Progenitor cell of endocrine pancreas (in vitro differentiated cells): ENCODE measurements at regions not wholly inside any gene's neighbourhood (a gene's known extent, or its start where the extent isn't known, plus 50 kb on each side); places are given as distances from the start of the nearest gene placed in this dataset.
A peak's percentile ranks its signal among the peaks of the same experiment; 100 is the strongest.

Source experiments
- DNase-seq: peaks from one replicate; pipeline ENCODE4 v3.0.0; 2021; ENCODE audit warnings: low spot score; ENCODE audit not compliant: unreplicated experiment
- H3K27ac Mint-ChIP-seq: 2 replicates; pipeline ENCODE4 v1.8.0; 2021; ENCODE audit warnings: mild to moderate bottlenecking, moderate library complexity, mixed read lengths
- H3K27me3 Mint-ChIP-seq: 2 replicates; pipeline ENCODE4 v1.8.0; 2021; ENCODE audit warnings: mixed read lengths
- H3K36me3 Mint-ChIP-seq: 2 replicates; pipeline ENCODE4 v1.8.0; 2022; ENCODE audit warnings: mixed read lengths; ENCODE audit not compliant: insufficient read depth
- H3K4me1 Mint-ChIP-seq: 2 replicates; pipeline ENCODE4 v1.8.0; 2021; ENCODE audit warnings: low read depth, mixed read lengths
- H3K4me3 Mint-ChIP-seq: 2 replicates; pipeline ENCODE4 v1.8.0; 2021; ENCODE audit warnings: low read depth, mild to moderate bottlenecking, moderate library complexity, mixed read lengths
- H3K9me3 Mint-ChIP-seq: 2 replicates; pipeline ENCODE4 v1.8.0; 2021; ENCODE audit warnings: low read depth, mixed read lengths
- TF ChIP-seq, protein P1 (sequence below): fragments of 200-600 bp; sonication (generic); IDR thresholded peaks from one replicate; pipeline ENCODE4 v1.5.0; 2021; ENCODE audit warnings: antibody characterized with exemption, mild to moderate bottlenecking; ENCODE audit not compliant: unreplicated experiment

DNA sequence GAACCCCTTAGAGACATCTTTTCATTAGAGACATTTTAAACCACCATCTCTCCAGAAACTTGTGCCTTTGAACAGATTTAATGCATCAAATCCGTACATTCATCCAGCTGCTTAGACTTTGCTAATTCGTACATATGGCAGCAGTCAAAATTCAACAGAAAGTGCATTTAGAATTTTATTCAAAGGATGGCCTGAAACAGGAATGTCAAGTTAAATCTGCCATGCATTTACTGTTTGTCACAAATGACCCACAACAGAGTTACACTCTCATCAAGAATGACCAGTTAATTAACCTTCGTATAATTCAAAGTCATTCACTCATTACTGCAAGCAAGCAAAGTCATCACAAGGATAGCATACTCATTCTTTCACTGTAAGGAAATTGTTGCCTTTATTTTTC, 284.3 kb downstream of the SLC7A11 start:
- Mint-ChIP-seq H3K9me3 (peaks cover 4% of the 10 kb centered on the region), H3K4me1 (peaks cover 15% of the 10 kb centered on the region), H3K4me3 (no peak overlapping the region), H3K36me3 (no peaks in the 10 kb centered on the region), H3K27me3 (no peaks in the 10 kb centered on the region), H3K27ac (no peak overlapping the region)
- TF ChIP-seq, protein P1, sequence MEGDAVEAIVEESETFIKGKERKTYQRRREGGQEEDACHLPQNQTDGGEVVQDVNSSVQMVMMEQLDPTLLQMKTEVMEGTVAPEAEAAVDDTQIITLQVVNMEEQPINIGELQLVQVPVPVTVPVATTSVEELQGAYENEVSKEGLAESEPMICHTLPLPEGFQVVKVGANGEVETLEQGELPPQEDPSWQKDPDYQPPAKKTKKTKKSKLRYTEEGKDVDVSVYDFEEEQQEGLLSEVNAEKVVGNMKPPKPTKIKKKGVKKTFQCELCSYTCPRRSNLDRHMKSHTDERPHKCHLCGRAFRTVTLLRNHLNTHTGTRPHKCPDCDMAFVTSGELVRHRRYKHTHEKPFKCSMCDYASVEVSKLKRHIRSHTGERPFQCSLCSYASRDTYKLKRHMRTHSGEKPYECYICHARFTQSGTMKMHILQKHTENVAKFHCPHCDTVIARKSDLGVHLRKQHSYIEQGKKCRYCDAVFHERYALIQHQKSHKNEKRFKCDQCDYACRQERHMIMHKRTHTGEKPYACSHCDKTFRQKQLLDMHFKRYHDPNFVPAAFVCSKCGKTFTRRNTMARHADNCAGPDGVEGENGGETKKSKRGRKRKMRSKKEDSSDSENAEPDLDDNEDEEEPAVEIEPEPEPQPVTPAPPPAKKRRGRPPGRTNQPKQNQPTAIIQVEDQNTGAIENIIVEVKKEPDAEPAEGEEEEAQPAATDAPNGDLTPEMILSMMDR: no peak
- DNase-seq: no peak

DNA sequence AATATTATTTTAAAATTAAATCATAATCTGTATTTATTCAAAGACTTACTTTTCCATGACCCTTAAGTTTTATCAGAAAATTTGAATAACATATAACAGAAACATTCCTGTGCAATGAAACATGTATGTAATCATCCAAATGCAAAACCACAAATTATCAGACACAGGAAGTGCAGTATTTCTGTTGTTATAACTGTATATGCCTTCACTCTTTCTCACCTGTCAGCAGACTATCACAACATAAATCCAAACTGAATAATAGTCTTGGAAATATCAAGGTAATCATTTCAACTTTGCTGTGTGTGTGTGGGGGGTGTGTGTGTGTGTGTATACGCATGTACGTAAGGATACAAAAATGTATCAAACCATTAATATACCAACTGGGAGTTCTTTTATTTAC, 285.9 kb downstream of the SLC7A11 start:
- H3K27ac Mint-ChIP-seq: no peak overlapping the region
- no peak for DNase-seq
- H3K9me3 Mint-ChIP-seq: peaks cover 4% of the 10 kb centered on the region
- no peaks in the 10 kb centered on the region for H3K36me3 Mint-ChIP-seq
- TF ChIP-seq, protein P1: no peak
- peaks cover 15% of the 10 kb centered on the region for H3K4me1 Mint-ChIP-seq
- no peaks in the 10 kb centered on the region for H3K27me3 Mint-ChIP-seq
- no peak overlapping the region for H3K4me3 Mint-ChIP-seq

DNA sequence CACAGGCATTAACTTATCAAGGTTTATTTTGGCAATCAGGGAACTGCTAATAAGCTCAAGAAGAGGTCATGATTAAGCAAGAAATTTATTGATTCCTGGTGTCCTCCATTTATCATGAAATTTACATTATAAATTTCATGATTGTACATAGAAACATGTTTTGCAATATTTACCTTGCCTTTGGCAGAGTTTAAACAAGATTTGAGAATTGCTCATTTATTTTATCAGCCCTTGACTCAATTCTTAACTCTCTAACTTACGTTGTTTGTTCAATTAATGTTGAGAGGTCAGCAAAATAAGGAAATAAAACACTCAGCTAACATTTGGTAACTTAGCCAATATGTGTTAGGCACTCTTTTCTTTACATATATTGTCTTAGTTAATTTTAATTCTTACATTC, 286.6 kb downstream of the SLC7A11 start:
- Mint-ChIP-seq H3K9me3 (peaks cover 4% of the 10 kb centered on the region), H3K4me1 (peaks cover 15% of the 10 kb centered on the region), H3K4me3 (no peak overlapping the region), H3K27me3 (no peaks in the 10 kb centered on the region), H3K36me3 (no peaks in the 10 kb centered on the region), H3K27ac (no peak overlapping the region)
- DNase-seq: no peak
- TF ChIP-seq, protein P1: no peak

DNA sequence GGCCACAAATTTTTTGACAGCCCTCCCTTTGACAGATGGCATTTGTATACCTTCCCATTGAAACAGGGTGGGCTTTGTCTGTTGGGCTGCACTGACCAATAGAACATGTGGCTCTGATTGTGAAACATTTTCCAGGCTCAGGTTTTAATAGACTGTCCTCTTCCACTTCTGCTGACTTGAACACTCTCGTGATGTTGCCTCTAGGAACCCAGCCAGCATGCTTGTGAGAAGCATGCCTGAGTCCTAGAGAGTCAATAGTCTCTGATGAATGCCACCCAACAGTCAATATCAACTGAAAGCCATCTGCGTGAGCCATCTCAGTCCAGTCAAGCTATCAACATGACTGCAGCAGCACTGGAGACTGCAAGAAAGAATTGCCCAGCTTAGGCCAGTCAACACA, 290.0 kb downstream of the SLC7A11 start:
- Mint-ChIP-seq H3K9me3 (peaks cover 20% of the 10 kb centered on the region), H3K36me3 (no peaks in the 10 kb centered on the region), H3K4me1 (peaks cover 13% of the 10 kb centered on the region), H3K27ac (peak overlapping the region; percentile 48), H3K27me3 (no peaks in the 10 kb centered on the region), H3K4me3 (no peak overlapping the region)
- DNase-seq: no peak
- TF ChIP-seq, protein P1: no peak

DNA sequence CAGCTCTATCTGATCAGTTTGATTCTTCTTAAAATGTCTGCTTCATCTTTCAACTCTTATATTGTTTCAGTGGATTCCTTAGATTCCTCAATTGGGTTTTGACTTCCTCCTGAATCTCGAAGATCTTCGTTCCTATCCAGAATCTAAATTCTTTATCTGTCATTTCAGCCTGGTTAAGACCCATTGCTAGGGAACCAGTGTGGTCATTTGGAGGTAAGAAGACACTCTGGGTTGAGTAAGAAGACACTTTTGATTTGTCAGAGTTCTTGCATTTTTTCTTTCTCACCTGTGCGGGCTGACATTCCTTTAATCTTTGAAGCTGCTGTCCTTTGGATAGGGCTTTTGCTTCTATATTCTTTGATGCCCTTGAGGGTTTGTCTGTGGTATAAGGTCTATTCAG, 291.9 kb downstream of the SLC7A11 start:
- Mint-ChIP-seq H3K27ac (no peak overlapping the region), H3K4me1 (peaks cover 6% of the 10 kb centered on the region), H3K27me3 (no peaks in the 10 kb centered on the region), H3K9me3 (peaks cover 20% of the 10 kb centered on the region), H3K4me3 (no peak overlapping the region), H3K36me3 (no peaks in the 10 kb centered on the region)
- TF ChIP-seq, protein P1: no peak
- DNase-seq: no peak

DNA sequence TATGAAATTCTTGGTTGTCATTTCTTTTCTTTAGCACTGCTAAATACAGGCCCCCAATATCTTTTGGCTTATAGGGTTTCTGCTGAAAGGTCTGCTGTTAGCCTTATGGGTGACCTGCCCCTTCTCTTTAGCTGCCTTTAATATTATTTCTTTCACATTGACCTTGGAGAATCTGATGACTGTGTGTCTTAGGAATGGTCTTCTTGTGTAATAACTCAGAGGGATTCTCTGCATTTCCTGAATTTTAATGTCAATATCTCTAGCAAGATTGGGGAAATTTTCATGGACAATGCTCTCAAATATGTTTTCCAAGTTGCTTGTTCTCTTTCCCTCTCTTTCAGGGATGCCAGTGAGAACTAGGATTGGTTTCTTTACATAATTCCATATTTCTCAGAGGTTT, 292.4 kb downstream of the SLC7A11 start:
- H3K27ac Mint-ChIP-seq: no peak overlapping the region
- no peak overlapping the region for H3K4me3 Mint-ChIP-seq
- DNase-seq: no peak
- no peaks in the 10 kb centered on the region for H3K36me3 Mint-ChIP-seq
- H3K27me3 Mint-ChIP-seq: no peaks in the 10 kb centered on the region
- peaks cover 5% of the 10 kb centered on the region for H3K4me1 Mint-ChIP-seq
- TF ChIP-seq, protein P1: no peak
- H3K9me3 Mint-ChIP-seq: peaks cover 20% of the 10 kb centered on the region
